H1 (cell line): ENCODE measurements at regions not wholly inside any gene's neighbourhood (a gene's known extent, or its start where the extent isn't known, plus 50 kb on each side); places are given as distances from the start of the nearest gene placed in this dataset.

Experiments
- CTCF ChIA-PET: fragments of 300-600 bp; sonication (Branson Sonifier 250); formaldehyde crosslinking; loops from one replicate; lab custom pipeline; 2021; ENCODE audit not compliant: partially characterized antibody; lab: Charles Lee
- POLR2A ChIA-PET: fragments of 300-600 bp; sonication (Branson Sonifier 250); formaldehyde crosslinking; loops from one replicate; lab custom pipeline; 2021; ENCODE audit warnings: inconsistent platforms; ENCODE audit not compliant: partially characterized antibody; lab: Charles Lee
- DNase-seq, 2 experiments: peaks; one replicate each; pipeline versions ENCODE4 v3.0.0 to v3.0.0-alpha.2; 2010 to 2022; ENCODE audit warnings: low spot score in 2 of 2, low read depth in 1 of 2, mixed read lengths in 1 of 2
- FAIRE-seq: peaks from 2 replicates; lab custom pipeline; 2011; peaks lifted over from hg19 to GRCh38; lab: Jason Lieb, UNC
- H2AFZ ChIP-seq: 2 replicates; pipeline ENCODE4 v1.8.1; 2012; ENCODE audit warnings: low read length, inconsistent platforms
- H2AK5ac ChIP-seq: 2 replicates; pipeline ENCODE4 v1.6.1; 2013; ENCODE audit warnings: low read depth, low read length
- H2BK120ac ChIP-seq: replicated peaks from 2 replicates; pipeline ENCODE3; 2013; ENCODE audit warnings: low read depth, low read length, inconsistent platforms
- H2BK12ac ChIP-seq: 2 replicates; pipeline ENCODE4 v1.6.1; 2013; ENCODE audit warnings: low read depth, low read length
- H2BK15ac ChIP-seq: 2 replicates; pipeline ENCODE4 v1.6.1; 2013; ENCODE audit warnings: low read length
- H2BK20ac ChIP-seq: 2 replicates; pipeline ENCODE4 v1.6.1; 2013; ENCODE audit warnings: low read length
- H2BK5ac ChIP-seq: 2 replicates; pipeline ENCODE4 v1.6.1; 2013; ENCODE audit warnings: low read depth, low read length
- H3K14ac ChIP-seq: 2 replicates; pipeline ENCODE4 v1.6.1; 2013; ENCODE audit warnings: inconsistent platforms; ENCODE audit not compliant: insufficient read length
- H3K18ac ChIP-seq: 2 replicates; pipeline ENCODE4 v1.6.1; 2013; ENCODE audit warnings: low read length; ENCODE audit errors: extremely low read depth
- H3K23ac ChIP-seq: 2 replicates; pipeline ENCODE4 v1.6.1; 2013; ENCODE audit warnings: inconsistent platforms; ENCODE audit not compliant: insufficient read length
- H3K23me2 ChIP-seq: 2 replicates; pipeline ENCODE4 v1.6.1; 2013; ENCODE audit warnings: low read depth, low read length
- H3K27ac ChIP-seq: 2 replicates; pipeline ENCODE4 v1.6.1; 2011; ENCODE audit warnings: low read depth, low read length, inconsistent platforms
- H3K27me3 ChIP-seq, 4 experiments: replicated peaks in 1 of 4; 1 replicate in 1 of 4; 2 replicates in 3 of 4; pipeline versions ENCODE4 v1.6.1 to v1.8.1; 2011 to 2013; ENCODE audit warnings: low read length in 3 of 4, mild to moderate bottlenecking in 3 of 4, inconsistent platforms in 2 of 4, mixed read lengths in 2 of 4, moderate library complexity in 1 of 4; ENCODE audit not compliant: control insufficient read depth in 3 of 4, insufficient read depth in 3 of 4; ENCODE audit errors: extremely low read depth in 1 of 4
- H3K36me3 ChIP-seq, 4 experiments: 2 replicates each; pipeline versions ENCODE4 v1.6.1 to v1.8.1; 2011 to 2013; ENCODE audit warnings: mild to moderate bottlenecking in 4 of 4, low read length in 3 of 4, moderate library complexity in 2 of 4, control low read depth in 1 of 4, inconsistent platforms in 1 of 4; ENCODE audit not compliant: insufficient read depth in 4 of 4, control insufficient read depth in 2 of 4
- H3K4ac ChIP-seq: replicated peaks from 2 replicates; pipeline ENCODE3; 2013; ENCODE audit warnings: low read length, low read depth, mixed read lengths, inconsistent platforms; ENCODE audit not compliant: insufficient read length
- H3K4me1 ChIP-seq, 4 experiments: replicated peaks in 1 of 4; 1 replicate in 1 of 4; 2 replicates in 3 of 4; pipeline versions ENCODE4 v1.6.1 to v1.8.1; 2011 to 2013; ENCODE audit warnings: low read length in 3 of 4, inconsistent platforms in 2 of 4, mixed read lengths in 1 of 4; ENCODE audit not compliant: insufficient read depth in 4 of 4, control insufficient read depth in 3 of 4
- H3K4me2 ChIP-seq, 2 experiments: 2 replicates each; pipeline versions ENCODE4 v1.6.1 to v1.8.1; 2011 to 2013; ENCODE audit warnings: low read depth in 2 of 2, low read length in 2 of 2, control low read depth in 1 of 2, inconsistent platforms in 1 of 2, mild to moderate bottlenecking in 1 of 2; ENCODE audit not compliant: insufficient read depth in 1 of 2
- H3K4me3 ChIP-seq, 4 experiments: fragments of 200-600, 300-600 bp in 1 of 4; sonication (generic), shearing (Covaris generic), sonication (Bioruptor Twin) in 1 of 4; 2 replicates each; pipeline versions ENCODE4 v1.5.1 to v1.8.1; 2011 to 2016; ENCODE audit warnings: low read length in 4 of 4, low read depth in 3 of 4, control low read depth in 2 of 4, inconsistent platforms in 2 of 4, mild to moderate bottlenecking in 2 of 4, mixed read lengths in 1 of 4, moderate library complexity in 1 of 4; ENCODE audit not compliant: insufficient read depth in 2 of 4; ENCODE audit errors: extremely low read depth in 1 of 4
- H3K56ac ChIP-seq: replicated peaks from 2 replicates; pipeline ENCODE3; 2013; ENCODE audit warnings: low read depth, mild to moderate bottlenecking, mixed read lengths, low read length, inconsistent platforms; ENCODE audit not compliant: insufficient read length
- H3K79me1 ChIP-seq: 2 replicates; pipeline ENCODE4 v1.6.1; 2013; ENCODE audit warnings: low read depth, low read length, control low read depth
- H3K79me2 ChIP-seq, 2 experiments: 2 replicates each; pipeline versions ENCODE4 v1.6.1 to v1.8.1; 2012 to 2013; ENCODE audit warnings: low read length in 2 of 2, mild to moderate bottlenecking in 2 of 2, inconsistent platforms in 1 of 2; ENCODE audit not compliant: insufficient read depth in 2 of 2, control insufficient read depth in 1 of 2
- H3K9ac ChIP-seq, 4 experiments: replicated peaks in 1 of 4; 1 replicate in 1 of 4; 2 replicates in 3 of 4; pipeline versions ENCODE4 v1.6.1 to v1.8.1; 2011 to 2013; ENCODE audit warnings: low read depth in 3 of 4, low read length in 3 of 4, control low read depth in 2 of 4, mild to moderate bottlenecking in 2 of 4, moderate library complexity in 2 of 4, inconsistent platforms in 1 of 4; ENCODE audit errors: extremely low read depth in 1 of 4
- H3K9me3 ChIP-seq, 2 experiments: 2 replicates each; pipeline versions ENCODE4 v1.6.1 to v1.8.1; 2012 to 2013; ENCODE audit warnings: mild to moderate bottlenecking in 2 of 2, moderate library complexity in 2 of 2, control low read depth in 1 of 2, inconsistent platforms in 1 of 2, low read depth in 1 of 2, low read length in 1 of 2, mixed read lengths in 1 of 2; ENCODE audit not compliant: insufficient read depth in 2 of 2
- H4K20me1 ChIP-seq, 2 experiments: replicated peaks in 1 of 2; 2 replicates each; pipeline versions ENCODE3 to v1.8.1; 2011 to 2013; ENCODE audit warnings: inconsistent platforms in 2 of 2, low read length in 2 of 2, mild to moderate bottlenecking in 1 of 2; ENCODE audit not compliant: insufficient read depth in 2 of 2, control insufficient read depth in 1 of 2
- H4K5ac ChIP-seq: 2 replicates; pipeline ENCODE4 v1.6.1; 2013; ENCODE audit warnings: low read length, low read depth, mixed read lengths, inconsistent platforms; ENCODE audit not compliant: insufficient read length
- H4K8ac ChIP-seq: 2 replicates; pipeline ENCODE4 v1.8.0; 2013; ENCODE audit warnings: mild to moderate bottlenecking, moderate library complexity, low read length, inconsistent platforms; ENCODE audit not compliant: insufficient read depth; ENCODE audit errors: extremely low read depth
- H4K91ac ChIP-seq: replicated peaks from 2 replicates; pipeline ENCODE3; 2013; ENCODE audit warnings: low read length, mixed read lengths, inconsistent platforms; ENCODE audit not compliant: insufficient read length
- E2F6 ChIP-seq: IDR thresholded peaks from 2 replicates; pipeline ENCODE4 v1.6.1; 2012; ENCODE audit warnings: inconsistent platforms
- EZH2 ChIP-seq: fragments of 200-600 bp; sonication (generic); IDR thresholded peaks from 2 replicates; pipeline ENCODE4 v1.7.1; 2012; ENCODE audit warnings: low read depth, mild to moderate bottlenecking, moderate library complexity, low read length, inconsistent platforms; ENCODE audit not compliant: severe bottlenecking
- GABPA ChIP-seq: IDR thresholded peaks from 2 replicates; pipeline ENCODE4 v1.6.1; 2011; ENCODE audit warnings: mild to moderate bottlenecking, low read length, moderate library complexity, borderline replicate concordance; ENCODE audit not compliant: insufficient read depth
- HDAC2 ChIP-seq, 2 experiments: fragments of 300-600 bp in 1 of 2; sonication (generic) in 1 of 2; IDR thresholded peaks; 2 replicates each; pipeline ENCODE4 v1.6.1; 2011 to 2012; ENCODE audit warnings: low read depth in 2 of 2, low read length in 2 of 2, mild to moderate bottlenecking in 2 of 2, moderate library complexity in 2 of 2, borderline replicate concordance in 1 of 2, inconsistent platforms in 1 of 2
- JUND ChIP-seq: IDR thresholded peaks from 2 replicates; pipeline ENCODE4 v1.6.1; 2011; ENCODE audit warnings: mild to moderate bottlenecking, improper control_type of control experiment, low read length
- NANOG ChIP-seq: IDR thresholded peaks from 2 replicates; pipeline ENCODE4 v1.6.1; 2011; ENCODE audit warnings: low read length, low read depth, mild to moderate bottlenecking, inconsistent platforms; ENCODE audit not compliant: insufficient read depth, poor library complexity, severe bottlenecking
- POU5F1 ChIP-seq: IDR thresholded peaks from 2 replicates; pipeline ENCODE4 v1.6.1; 2011; ENCODE audit warnings: low read depth, mild to moderate bottlenecking, low read length, moderate library complexity
- RNF2 ChIP-seq: fragments of 200-900, 300-1000 bp; sonication (generic); IDR thresholded peaks from 2 replicates; pipeline ENCODE4 v1.7.1; 2016; ENCODE audit warnings: borderline replicate concordance, low read depth, mild to moderate bottlenecking, antibody characterized with exemption, low read length; ENCODE audit not compliant: poor library complexity, severe bottlenecking; ENCODE audit errors: missing control alignments
- RXRA ChIP-seq: IDR thresholded peaks from 2 replicates; pipeline ENCODE4 v1.6.1; 2011; ENCODE audit warnings: low read depth, mild to moderate bottlenecking, low read length, moderate library complexity; ENCODE audit not compliant: insufficient read depth
- TEAD4 ChIP-seq: IDR thresholded peaks from 2 replicates; pipeline ENCODE4 v1.6.1; 2012; ENCODE audit warnings: low read depth, low read length, inconsistent platforms, mixed read lengths
- USF2 ChIP-seq: IDR thresholded peaks from 2 replicates; pipeline ENCODE4 v1.6.1; 2011; ENCODE audit warnings: low read length, improper control_type of control experiment
- WGBS, 2 experiments: shearing (Covaris generic) in 1 of 2; methylation state at CpG; one replicate each; pipeline versions ENCODE4 v1.1.6 to v1.1.7; 2013 to 2015; ENCODE audit warnings: low lambda C conversion rate in 2 of 2, mixed read lengths in 2 of 2, inconsistent platforms in 1 of 2, low coverage in 1 of 2, missing lambda C conversion rate in 1 of 2; ENCODE audit not compliant: insufficient replicate concordance in 2 of 2, insufficient coverage in 1 of 2, insufficient read length in 1 of 2; ENCODE audit errors: extremely low coverage in 1 of 2, missing lambda C conversion rate in 1 of 2; 5-methylcytosine and 5-hydroxymethylcytosine counted together

GRCh38 chr1:193960040-193960439 is 773.6 kb upstream of the B3GALT2 start:
- Histone ChIP-seq H3K56ac (no peak overlapping the region), H2BK20ac (no peak overlapping the region), H3K18ac (no peak overlapping the region), H3K79me1 (no peaks in the 10 kb centered on the region), H2AK5ac (no peak overlapping the region), H3K14ac (no peak overlapping the region), H4K8ac (no peak overlapping the region), H4K5ac (no peak overlapping the region), H3K36me3 (no peaks in the 10 kb centered on the region), H3K27me3 (no peaks in the 10 kb centered on the region), H3K4me3 (no peak overlapping the region), H2BK5ac (no peak overlapping the region), H2BK15ac (no peak overlapping the region), H4K20me1 (no peaks in the 10 kb centered on the region), H3K9ac (no peak overlapping the region)
- ChIA-PET CTCF (no interaction called here), POLR2A (no interaction called here)
- DNase-seq, result no peak
- TF ChIP-seq POU5F1 (no peak), E2F6 (no peak), USF2 (no peak), RXRA (no peak), EZH2 (no peak), GABPA (no peak), HDAC2 (IDR thresholded peaks at IDR 0.05; ENCODE audit: borderline replicate concordance in 1 of 2, low read depth in 2 of 2, low read length in 2 of 2) (no peak), JUND (no peak), RNF2 (no peak), TEAD4 (no peak), NANOG (no peak)
- TF ChIP-seq, all 59 proteins: peak for 0
- no peak overlapping the region for H3K4ac ChIP-seq
- no peak overlapping the region for H3K4me2 ChIP-seq
- H3K4me1 ChIP-seq, result no peaks in the 10 kb centered on the region
- H3K79me2 ChIP-seq, result no peaks in the 10 kb centered on the region
- no peak overlapping the region for H4K91ac ChIP-seq
- no peak overlapping the region for H2AFZ ChIP-seq
- no peak overlapping the region for H3K23ac ChIP-seq
- H2BK120ac ChIP-seq, result no peak overlapping the region
- no peaks in the 10 kb centered on the region for H3K23me2 ChIP-seq
- FAIRE-seq, result no peak
- H2BK12ac ChIP-seq, result no peak overlapping the region
- no peak overlapping the region for H3K27ac ChIP-seq
- WGBS, 2 experiments, result 100% methylated on average over 2 of the region's 2 CpGs; no CpG with 5 or more reads in 1 of the 2 experiments
- H3K9me3 ChIP-seq, result no peaks in the 10 kb centered on the region
